ENCODE measurements at regions not wholly inside any gene's neighbourhood (a gene's known extent, or its start where the extent isn't known, plus 50 kb on each side); places are given as distances from the start of the nearest gene placed in this dataset.

DNA sequence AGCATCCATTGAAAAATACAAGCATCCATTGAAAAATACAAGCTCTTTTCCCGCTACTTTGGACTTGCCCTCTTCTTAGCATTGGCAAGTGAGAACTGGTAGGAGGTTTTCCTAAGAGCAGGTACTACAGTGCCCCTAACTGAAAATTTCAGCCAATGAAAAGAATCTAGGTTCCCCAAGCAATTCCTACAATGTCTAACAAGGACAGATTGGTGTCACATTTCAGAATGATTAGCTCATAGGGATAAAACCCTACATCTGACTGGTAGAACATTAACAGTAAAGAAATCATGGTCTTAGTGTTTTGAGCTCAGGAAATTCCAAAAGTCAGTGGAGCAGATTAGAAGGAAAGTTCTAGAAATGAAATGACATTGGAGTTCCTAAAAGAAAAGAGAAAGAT lies 68.6 kb upstream of the QRFPR start:
- TF ChIP-seq, protein P1, sequence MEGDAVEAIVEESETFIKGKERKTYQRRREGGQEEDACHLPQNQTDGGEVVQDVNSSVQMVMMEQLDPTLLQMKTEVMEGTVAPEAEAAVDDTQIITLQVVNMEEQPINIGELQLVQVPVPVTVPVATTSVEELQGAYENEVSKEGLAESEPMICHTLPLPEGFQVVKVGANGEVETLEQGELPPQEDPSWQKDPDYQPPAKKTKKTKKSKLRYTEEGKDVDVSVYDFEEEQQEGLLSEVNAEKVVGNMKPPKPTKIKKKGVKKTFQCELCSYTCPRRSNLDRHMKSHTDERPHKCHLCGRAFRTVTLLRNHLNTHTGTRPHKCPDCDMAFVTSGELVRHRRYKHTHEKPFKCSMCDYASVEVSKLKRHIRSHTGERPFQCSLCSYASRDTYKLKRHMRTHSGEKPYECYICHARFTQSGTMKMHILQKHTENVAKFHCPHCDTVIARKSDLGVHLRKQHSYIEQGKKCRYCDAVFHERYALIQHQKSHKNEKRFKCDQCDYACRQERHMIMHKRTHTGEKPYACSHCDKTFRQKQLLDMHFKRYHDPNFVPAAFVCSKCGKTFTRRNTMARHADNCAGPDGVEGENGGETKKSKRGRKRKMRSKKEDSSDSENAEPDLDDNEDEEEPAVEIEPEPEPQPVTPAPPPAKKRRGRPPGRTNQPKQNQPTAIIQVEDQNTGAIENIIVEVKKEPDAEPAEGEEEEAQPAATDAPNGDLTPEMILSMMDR (IDR thresholded peaks at IDR 0.05; ENCODE audit: insufficient read depth, low read length, poor library complexity, severe bottlenecking) = no peak
- TF ChIP-seq EZH2phosphoT487 (conservative IDR thresholded peaks at IDR 0.05; ENCODE audit: low read length) = no peak

Measured in SU-DHL-6 (cell line).